BJ (cell line): ENCODE measurements at regions not wholly inside any gene's neighbourhood (a gene's known extent, or its start where the extent isn't known, plus 50 kb on each side); places are given as distances from the start of the nearest gene placed in this dataset.
"Not testable (repeated sequence)": the region's sequence is repeated elsewhere in the genome, so short reads cannot be mapped to it uniquely, and the experiment has no call there.

Source experiments
- CTCF ChIA-PET: fragments of 350-600 bp; formaldehyde crosslinking; extraction: SDS; loops from one replicate; lab custom pipeline; 2021; ENCODE audit warnings: antibody characterized with exemption, inconsistent platforms; lab: Yijun Ruan, JAX
- POLR2A ChIA-PET: fragments of 300-600 bp; sonication (Branson Sonifier 250); formaldehyde crosslinking; extraction: SDS; loops from one replicate; lab custom pipeline; 2021; ENCODE audit warnings: antibody characterized with exemption; lab: Charles Lee
- DNase-seq: peaks from one replicate; pipeline ENCODE4 v3.0.0-alpha.2; 2011; ENCODE audit warnings: low read depth
- H3K27me3 ChIP-seq: 2 replicates; pipeline ENCODE4 v1.6.0; 2011; ENCODE audit warnings: low read length; ENCODE audit not compliant: control insufficient read depth, insufficient read depth
- H3K36me3 ChIP-seq: 2 replicates; pipeline ENCODE4 v1.5.1; 2011; ENCODE audit warnings: low read length; ENCODE audit not compliant: control insufficient read depth, insufficient read depth
- H3K4me3 ChIP-seq: 2 replicates; pipeline ENCODE4 v1.5.1; 2011; ENCODE audit warnings: low read depth, mild to moderate bottlenecking, control low read depth, low read length
- TF ChIP-seq, protein P1 (sequence below): IDR thresholded peaks from 2 replicates; pipeline ENCODE4 v1.5.1; 2011; ENCODE audit warnings: low read depth, mild to moderate bottlenecking, control low read depth, inconsistent platforms, low read length, moderate library complexity; ENCODE audit not compliant: insufficient read depth

DNA sequence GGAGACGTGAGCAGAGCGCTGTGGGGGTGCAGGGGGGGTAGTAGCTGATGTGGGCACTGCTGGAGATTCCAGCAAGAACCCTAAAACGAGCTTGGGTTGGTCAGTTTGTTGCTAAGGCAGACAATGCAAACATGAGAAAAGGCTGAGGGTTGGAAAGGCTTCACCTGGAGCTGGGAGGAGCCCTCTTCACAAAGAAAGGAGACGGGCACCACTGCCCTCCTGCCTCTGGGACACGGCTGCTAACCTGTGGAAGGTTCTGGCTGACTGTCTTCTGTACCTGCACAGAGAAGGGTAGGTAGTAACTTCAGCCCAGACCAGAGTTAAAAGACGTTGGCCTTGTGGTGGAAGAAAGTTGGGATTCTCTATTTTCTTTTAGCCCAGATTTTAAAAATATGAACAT lies 108.7 kb downstream of the SUCLA2 start:
- H3K4me3 ChIP-seq = no peak overlapping the region
- CTCF ChIA-PET = no interaction called here
- DNase-seq = no peak
- H3K27me3 ChIP-seq = no peaks in the 10 kb centered on the region
- no peaks in the 10 kb centered on the region for H3K36me3 ChIP-seq
- TF ChIP-seq, protein P1, sequence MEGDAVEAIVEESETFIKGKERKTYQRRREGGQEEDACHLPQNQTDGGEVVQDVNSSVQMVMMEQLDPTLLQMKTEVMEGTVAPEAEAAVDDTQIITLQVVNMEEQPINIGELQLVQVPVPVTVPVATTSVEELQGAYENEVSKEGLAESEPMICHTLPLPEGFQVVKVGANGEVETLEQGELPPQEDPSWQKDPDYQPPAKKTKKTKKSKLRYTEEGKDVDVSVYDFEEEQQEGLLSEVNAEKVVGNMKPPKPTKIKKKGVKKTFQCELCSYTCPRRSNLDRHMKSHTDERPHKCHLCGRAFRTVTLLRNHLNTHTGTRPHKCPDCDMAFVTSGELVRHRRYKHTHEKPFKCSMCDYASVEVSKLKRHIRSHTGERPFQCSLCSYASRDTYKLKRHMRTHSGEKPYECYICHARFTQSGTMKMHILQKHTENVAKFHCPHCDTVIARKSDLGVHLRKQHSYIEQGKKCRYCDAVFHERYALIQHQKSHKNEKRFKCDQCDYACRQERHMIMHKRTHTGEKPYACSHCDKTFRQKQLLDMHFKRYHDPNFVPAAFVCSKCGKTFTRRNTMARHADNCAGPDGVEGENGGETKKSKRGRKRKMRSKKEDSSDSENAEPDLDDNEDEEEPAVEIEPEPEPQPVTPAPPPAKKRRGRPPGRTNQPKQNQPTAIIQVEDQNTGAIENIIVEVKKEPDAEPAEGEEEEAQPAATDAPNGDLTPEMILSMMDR = no peak
- POLR2A ChIA-PET = no interaction called here

- no peak for DNase-seq
- Histone ChIP-seq H3K4me3 (no peak overlapping the region), H3K27me3 (no peaks in the 10 kb centered on the region), H3K36me3 (no peaks in the 10 kb centered on the region)
- TF ChIP-seq, protein P1 = no peak
- POLR2A ChIA-PET = no interaction called here
- CTCF ChIA-PET = no interaction called here
Observed at GRCh38 chr13:47890146-47890814, 110.8 kb downstream of the SUCLA2 start.

- ChIA-PET POLR2A (no interaction called here), CTCF (no interaction called here)
- Histone ChIP-seq H3K4me3 (no peak overlapping the region), H3K27me3 (no peaks in the 10 kb centered on the region), H3K36me3 (no peaks in the 10 kb centered on the region)
- no peak for DNase-seq
- TF ChIP-seq, protein P1 = no peak
Observed at GRCh38 chr13:47886314-47886713, 114.8 kb downstream of the SUCLA2 start.

DNA sequence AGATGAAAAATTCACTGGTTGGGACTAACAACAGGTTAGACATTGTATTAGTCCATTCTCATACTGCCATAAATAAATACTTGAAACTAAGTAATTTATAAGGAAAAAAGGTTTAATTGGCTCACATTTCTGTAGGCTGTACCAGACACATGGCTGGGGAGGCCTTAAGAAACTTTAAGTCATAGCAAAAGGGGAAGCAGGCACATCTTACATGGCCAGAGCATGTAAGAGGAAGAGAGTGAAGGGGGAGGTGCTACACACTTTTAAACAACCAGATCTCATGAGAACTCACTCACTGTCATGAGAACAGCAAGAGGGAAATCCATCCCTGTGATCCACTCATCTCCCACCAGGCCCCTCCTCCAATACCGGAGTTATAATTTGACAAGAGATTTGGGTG lies 125.9 kb downstream of the SUCLA2 start:
- DNase-seq = no peak
- TF ChIP-seq, protein P1 = no peak
- ChIA-PET POLR2A (no interaction called here), CTCF (no interaction called here)
- no peak overlapping the region for H3K4me3 ChIP-seq
- H3K27me3 ChIP-seq = no peaks in the 10 kb centered on the region
- H3K36me3 ChIP-seq = no peaks in the 10 kb centered on the region

DNA sequence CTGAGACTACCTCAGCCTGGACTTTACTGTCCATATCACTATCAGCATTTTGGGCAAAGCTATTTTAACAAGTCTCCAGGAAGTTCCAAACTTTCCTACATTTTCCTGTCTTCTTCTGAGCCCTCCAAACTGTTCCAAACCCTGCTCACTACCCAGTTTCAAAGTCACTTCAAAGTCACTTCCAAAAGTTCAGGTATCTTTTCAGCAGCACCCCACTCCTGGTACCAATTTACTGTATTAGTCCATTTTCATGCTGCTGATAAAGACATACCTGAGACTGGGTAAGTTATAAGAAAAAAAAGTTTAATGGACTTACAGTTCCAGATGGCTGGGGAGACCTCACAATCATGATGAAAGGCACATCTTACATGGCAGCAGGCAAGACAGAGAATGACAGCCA lies 127.1 kb downstream of the SUCLA2 start:
- CTCF ChIA-PET = not testable (repeated sequence)

GRCh38 chr13:47873319-47873718 lies 127.8 kb downstream of the SUCLA2 start:
- H3K36me3 ChIP-seq, POLR2A ChIA-PET, DNase-seq, H3K27me3 ChIP-seq, H3K4me3 ChIP-seq, CTCF ChIA-PET: not testable (repeated sequence)

More for the DNA sequence above, 127.1 kb downstream of the SUCLA2 start:
- H3K36me3 ChIP-seq, H3K4me3 ChIP-seq, H3K27me3 ChIP-seq, POLR2A ChIA-PET, DNase-seq: not testable (repeated sequence)
